DMS153 treated with DMSO at 0.1 percent for 48 hours (cell line): ENCODE measurements at regions not wholly inside any gene's neighbourhood (a gene's known extent, or its start where the extent isn't known, plus 50 kb on each side); places are given as distances from the start of the nearest gene placed in this dataset.

ENCODE experiments used
- DNase-seq: peaks from one replicate; lab custom pipeline; 2025; ENCODE audit not compliant: unreplicated experiment; lab: John Stamatoyannopoulos, UW

DNA sequence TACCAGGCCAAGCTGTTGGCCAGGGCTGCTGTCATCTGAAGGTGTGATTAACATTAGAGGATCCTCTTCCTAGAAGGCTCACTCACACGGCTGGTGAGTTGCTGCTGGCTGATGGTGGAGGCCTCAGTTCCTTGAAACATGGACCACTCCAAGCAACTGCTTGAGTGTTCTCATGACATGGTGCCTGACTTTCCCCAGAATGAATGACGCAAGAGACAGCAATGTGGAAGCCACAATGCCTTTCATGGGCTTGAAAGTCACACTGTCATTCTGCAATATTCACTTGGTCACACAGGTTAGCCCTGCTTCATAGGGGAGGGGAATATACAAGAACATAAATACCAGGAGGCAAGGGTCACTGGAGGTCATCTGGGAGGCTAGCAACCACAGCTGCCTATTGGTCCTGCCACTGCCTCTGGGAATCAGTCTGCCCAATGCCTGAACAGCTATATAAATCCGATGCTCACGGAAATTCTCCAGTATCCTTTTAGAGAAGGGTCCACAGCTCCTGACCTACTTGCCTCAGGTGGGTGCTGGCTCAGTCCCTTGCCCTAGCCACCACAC is 97.1 kb upstream of the MAML3 start:
- DNase-seq = no peak

DNA sequence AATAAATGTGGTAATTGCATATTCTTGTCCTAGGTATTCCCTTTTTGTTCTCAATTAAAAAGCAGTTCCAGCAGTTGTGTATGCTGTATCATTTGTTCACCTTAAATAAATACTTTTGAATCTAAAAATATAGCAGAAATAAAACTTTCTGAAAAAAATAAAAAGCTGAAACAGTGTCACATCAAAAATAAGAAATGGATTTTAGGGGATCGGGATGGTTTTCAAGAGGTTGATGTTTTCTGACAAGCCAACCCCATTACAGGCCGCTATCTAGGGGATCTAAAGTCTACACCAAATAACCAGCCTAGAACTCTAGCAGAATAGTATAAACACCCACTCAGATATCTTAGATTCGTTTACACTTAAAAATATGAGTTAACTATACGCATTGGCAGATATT is 95.4 kb upstream of the MAML3 start:
- DNase-seq = no peak

DNA sequence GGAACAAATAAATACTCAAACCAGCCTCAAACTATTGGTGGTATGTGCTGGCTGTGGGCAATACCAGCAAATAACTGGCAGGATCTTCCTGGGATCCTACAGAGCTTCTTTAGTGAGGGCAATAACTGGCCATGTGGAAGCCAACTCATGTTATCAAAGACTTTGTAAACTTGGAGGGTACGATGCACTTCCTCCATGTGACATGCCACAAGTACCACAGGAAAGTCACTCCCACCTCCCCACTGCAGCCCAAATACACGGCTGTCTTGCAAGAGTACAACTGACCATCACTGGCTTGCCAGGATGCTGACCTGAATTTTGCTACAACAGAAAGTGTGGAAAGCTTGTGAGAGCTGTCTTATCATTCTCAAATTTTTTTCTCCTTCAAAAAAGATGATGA is 93.3 kb upstream of the MAML3 start:
- no peak for DNase-seq

DNA sequence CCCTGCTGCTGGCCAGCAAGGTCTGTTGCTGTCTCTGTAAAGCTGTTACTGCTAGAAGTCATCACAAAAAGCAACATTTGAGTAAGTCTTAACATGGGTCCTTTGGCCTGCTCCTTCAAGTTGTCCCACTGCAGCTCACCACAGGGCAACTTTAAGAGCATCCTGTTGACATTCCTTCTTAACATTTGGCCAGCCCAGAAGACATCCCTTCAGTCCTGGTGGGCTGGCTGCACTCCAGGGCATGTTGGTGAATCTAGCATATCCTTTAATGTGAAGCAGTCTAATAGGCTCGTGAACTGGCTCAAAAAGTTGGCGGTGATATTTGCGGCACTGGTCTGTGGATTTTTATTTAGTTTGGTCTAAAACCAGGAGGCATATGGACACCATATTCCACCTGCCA is 92.2 kb upstream of the MAML3 start:
- DNase-seq = no peak

DNA sequence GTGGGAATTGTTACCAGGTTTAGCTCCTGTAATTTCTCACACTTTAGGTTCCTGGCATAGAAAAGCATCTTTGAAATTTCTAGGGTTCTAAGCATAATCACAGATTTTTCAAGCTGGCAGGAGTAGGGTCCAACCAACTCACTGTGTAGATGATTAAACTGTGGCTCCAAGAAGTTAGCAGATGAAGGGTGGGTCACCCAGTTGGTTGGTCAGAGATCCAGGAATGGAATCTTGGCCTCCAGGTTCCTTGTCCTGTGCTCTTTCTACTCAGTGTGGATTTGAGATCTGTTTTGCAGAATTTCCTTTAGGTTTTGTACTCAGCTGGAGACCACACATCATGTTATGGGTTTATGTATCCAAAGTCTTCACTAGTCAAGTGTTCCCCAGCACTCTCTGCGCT is 90.3 kb upstream of the MAML3 start:
- DNase-seq = no peak

GRCh38 chr4:140243278-140243753 is 89.3 kb upstream of the MAML3 start:
- peak; percentile 93 for DNase-seq

- DNase-seq = no peak
Measured at GRCh38 chr4:140242357-140243277, 88.6 kb upstream of the MAML3 start.

DNA sequence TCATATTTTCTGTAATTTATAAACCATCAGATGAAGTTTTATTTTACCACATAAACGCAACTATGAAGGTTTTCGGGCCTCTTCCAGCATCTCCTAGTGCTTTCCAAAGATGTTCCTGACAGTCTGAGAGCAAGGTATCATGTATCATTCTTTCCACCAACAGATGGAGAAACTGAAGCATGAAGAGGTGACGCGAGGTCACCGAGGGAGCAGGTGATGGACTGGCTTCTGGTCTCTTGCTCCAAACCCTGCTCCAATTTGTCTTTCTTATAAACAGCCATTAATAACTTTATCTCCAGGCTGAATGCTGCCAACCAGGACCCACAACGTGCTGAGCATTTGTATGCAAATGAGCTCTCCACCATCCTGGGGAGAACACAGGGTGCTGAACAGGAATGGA is 86.3 kb upstream of the MAML3 start:
- peak; percentile 80 for DNase-seq

- no peak for DNase-seq
Measured at GRCh38 chr4:140239311-140239710, 85.3 kb upstream of the MAML3 start.

DNA sequence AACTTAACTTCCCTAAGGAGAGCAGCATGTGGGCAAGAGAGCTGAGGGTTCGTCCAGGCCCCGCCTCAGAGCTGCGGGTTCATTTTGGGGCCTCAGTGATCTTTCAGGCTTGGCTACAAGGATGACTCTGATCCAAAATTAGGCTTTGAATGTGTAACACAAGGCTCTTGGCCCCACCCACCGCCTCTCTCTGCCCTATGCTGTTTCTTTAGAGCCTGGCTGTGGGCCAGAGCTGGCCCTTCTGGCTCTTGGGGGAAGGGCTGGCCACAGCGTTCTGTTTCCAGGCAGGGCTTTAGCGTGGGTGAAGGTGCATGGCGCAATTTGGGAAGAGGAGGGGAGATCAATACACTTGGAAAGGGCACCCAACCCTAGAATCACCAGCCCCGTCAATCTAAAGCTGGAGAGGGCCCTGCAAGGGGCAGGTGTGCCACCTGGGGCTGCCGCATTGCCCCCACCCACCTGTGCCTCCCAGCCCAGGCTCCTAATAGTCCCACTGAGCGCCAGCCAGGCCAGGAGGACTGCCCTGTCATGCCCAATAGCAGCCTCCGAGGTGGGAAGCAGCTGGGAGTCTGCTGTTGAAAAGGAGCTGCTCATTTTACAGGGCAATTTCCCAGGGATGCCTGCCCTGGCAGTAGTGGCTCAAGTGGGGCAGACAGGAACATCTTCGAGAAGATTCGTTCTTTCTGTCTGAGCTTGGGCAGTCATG is 84.5 kb upstream of the MAML3 start:
- peak; percentile 95 for DNase-seq

GRCh38 chr4:140237616-140238350 is 83.8 kb upstream of the MAML3 start:
- peak; percentile 86 for DNase-seq

- DNase-seq = no peak
Measured at GRCh38 chr4:140236654-140237169, 82.7 kb upstream of the MAML3 start.

- DNase-seq = no peak
Measured at GRCh38 chr4:140234697-140235060, 80.7 kb upstream of the MAML3 start.

- no peak for DNase-seq
Measured at GRCh38 chr4:140233791-140234696, 80.1 kb upstream of the MAML3 start.

GRCh38 chr4:140229881-140230280 is 75.9 kb upstream of the MAML3 start:
- DNase-seq = no peak

GRCh38 chr4:140227286-140227685 is 73.3 kb upstream of the MAML3 start:
- no peak for DNase-seq

- no peak for DNase-seq
Measured at GRCh38 chr4:140223056-140223810, 69.2 kb upstream of the MAML3 start.

- no peak for DNase-seq
Measured at GRCh38 chr4:140222171-140222570, 68.2 kb upstream of the MAML3 start.

GRCh38 chr4:140220058-140220457 is 66.1 kb upstream of the MAML3 start:
- DNase-seq = no peak
